IPS-11a (cell line): ENCODE measurements at regions not wholly inside any gene's neighbourhood (a gene's known extent, or its start where the extent isn't known, plus 50 kb on each side); places are given as distances from the start of the nearest gene placed in this dataset.

Source experiments
- H3K4me3 ChIP-seq: one replicate; pipeline ENCODE4 v1.5.1; 2013; ENCODE audit warnings: low read depth, low read length, control low read depth

DNA sequence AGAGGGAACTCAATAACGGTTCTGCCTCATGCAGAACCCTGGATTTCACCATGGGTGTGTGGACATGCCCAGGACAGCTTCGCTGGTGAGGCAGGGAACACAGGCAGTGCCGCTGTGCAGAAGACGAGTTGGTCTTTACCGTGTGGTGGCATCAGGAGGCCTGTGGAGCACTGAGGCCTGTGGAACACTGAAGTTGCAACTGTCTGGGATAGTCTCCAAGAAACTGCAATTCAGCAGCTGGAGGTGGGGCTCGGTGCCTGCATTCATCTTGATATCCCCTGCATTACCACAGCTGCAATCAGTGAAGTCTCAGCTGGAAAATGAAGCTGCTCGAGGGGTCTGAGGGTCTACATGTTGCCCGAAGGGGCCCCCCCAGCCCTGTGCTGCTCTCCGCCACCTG, 202.4 kb upstream of the CDH4 start:
- H3K4me3 ChIP-seq = no peak overlapping the region

GRCh38 chr20:61050336-61050890, 201.6 kb upstream of the CDH4 start:
- no peak overlapping the region for H3K4me3 ChIP-seq

DNA sequence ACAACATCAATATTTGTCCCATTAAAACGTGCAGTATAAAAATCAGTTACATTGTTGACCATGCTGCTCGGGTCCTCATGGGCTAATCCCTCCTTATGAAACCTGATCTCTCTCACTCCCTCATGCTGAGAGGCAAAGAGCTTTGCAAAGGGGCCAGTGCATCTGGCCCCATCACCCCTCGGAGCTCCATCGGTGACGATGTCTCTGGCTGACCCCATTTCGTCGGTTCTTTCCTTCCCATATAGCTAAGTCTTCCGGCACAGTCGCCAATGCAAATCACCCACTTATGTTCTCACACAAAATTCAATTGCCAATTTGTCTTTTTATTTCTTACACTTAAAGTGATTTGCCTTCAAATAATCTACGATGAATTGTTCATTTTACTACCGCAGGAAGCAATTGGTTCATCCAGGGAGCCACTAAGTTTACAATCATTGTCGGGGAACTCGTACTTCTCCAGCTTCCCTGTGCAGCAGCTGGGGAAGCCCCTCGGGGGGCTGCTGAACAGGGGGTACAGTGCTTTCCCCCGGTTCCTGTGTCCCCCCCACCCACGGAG, 199.8 kb upstream of the CDH4 start:
- H3K4me3 ChIP-seq = no peak overlapping the region

- H3K4me3 ChIP-seq = no peak overlapping the region
Measured at GRCh38 chr20:61052776-61053442, 199.2 kb upstream of the CDH4 start.

DNA sequence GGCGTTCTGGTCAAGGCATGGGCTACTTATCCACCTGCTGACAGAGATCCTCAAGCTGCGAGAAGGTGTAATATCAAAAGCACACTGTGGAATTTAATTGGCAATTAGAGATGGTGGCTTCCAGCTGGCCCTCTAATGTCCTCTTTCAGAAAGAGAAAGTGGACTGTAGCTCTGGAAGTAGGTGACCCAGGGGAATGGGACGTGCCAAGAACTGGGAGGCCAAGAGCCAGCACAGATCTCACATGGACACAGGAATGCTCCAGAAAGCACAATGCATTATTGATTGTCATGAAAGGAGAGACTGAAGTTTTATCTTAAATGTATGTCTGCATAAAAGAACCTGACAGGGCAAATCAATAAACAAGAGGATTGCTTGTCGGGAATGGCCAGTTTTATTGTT, 198.6 kb upstream of the CDH4 start:
- H3K4me3 ChIP-seq = no peak overlapping the region

GRCh38 chr20:61053889-61054288, 198.2 kb upstream of the CDH4 start:
- no peak overlapping the region for H3K4me3 ChIP-seq

DNA sequence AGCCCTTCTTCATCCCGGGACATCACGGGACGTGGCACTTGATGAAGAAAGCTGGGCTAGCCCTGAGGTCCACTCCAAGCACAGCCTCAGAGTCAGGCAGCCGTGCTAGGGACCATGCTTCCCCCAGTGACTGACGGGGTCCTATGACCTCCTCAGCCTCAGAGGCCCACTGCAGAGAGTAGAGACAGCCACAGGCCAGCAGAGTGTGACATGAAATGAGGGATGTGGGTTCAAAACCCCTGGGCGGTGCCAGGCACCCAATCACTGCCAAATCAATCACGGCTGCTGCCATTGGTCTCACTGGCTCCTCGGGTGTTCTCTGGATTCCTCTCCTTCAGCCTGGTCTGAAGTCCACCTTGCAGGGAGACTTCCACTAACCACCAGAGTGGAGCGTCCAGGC, 197.7 kb upstream of the CDH4 start:
- H3K4me3 ChIP-seq = no peak overlapping the region

DNA sequence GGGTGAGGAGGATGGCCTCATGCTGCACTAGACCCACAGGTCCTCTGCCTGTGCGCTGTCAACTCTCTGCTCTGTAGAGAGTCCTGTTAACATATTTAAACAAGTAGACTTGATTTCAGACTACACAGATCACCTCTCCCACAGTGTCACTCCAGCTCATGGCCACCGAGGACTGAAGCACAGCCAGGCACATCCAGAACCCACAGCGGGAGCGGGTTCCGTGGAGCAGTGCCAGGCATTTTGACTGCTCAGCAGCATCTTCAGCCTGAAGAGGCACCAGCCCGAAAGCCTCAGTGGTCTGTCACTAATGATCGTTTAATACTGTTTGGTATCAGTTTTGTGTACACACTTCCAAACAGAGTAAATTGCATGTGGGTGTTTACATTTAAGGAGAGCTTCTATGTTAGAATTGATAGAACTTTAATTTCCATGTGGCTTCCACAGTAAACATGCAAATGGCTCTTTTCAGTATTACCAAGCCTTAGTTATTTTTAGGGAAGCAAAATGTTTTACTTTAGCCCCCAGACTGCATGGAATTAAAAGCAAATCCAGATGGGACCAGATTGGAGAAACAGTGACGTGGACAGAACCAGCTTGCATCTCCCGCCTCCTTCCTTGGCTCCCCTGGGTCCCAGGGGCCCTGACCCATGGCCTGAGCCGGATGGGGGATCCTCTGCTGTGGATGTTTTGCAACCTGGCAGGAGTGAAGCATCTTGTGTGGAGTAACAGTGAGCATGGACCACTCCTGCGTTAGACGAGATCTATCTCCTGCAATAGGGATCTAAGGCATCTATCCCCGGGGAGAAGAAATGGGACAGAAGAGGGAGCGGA, 196.7 kb upstream of the CDH4 start:
- H3K4me3 ChIP-seq = no peak overlapping the region

- H3K4me3 ChIP-seq = no peak overlapping the region
Measured at GRCh38 chr20:61056116-61056515, 195.9 kb upstream of the CDH4 start.

DNA sequence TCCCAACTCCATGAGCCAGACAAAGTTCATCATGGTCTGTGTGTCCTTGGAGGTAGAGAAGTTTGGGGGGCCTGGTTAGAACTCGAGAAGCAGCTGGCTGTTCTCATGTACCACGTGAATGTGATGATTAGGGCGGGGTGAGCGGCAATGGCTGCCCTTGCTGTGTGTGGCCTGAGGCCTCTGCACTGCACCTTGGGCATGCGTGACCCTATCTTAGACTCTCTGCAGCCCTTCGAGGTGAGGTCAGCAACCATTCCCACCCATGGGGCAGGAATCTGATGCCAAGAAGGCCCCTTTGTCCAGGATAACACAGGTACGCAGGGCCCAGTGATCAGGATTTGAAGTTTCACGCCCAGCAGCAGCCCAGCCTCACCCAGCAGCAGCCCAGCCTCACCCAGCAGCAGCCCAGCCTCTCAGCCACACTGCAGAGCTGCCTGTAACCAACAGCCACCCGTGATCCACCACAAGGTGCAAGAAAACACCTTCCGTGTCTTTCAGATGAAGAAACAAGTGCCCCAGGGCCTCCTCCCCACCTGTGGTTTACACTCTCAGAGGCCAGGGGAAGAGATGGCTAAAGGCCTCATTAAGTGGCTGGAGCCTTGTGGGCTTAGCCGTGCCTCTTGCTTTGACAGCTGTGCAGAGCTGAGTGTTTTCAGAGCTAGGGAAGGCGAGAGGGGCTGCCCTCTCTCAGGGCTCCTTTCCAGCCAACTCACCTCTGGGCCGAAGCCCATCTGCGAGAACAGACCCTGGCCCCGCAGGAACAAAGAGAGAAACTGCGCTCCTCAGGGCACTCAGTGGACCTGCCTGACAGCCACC, 195.2 kb upstream of the CDH4 start:
- no peak overlapping the region for H3K4me3 ChIP-seq

GRCh38 chr20:61057443-61058121, 194.5 kb upstream of the CDH4 start:
- no peak overlapping the region for H3K4me3 ChIP-seq

- H3K4me3 ChIP-seq = no peak overlapping the region
Measured at GRCh38 chr20:61061981-61062380, 190.1 kb upstream of the CDH4 start.

GRCh38 chr20:61065853-61066252, 186.2 kb upstream of the CDH4 start:
- H3K4me3 ChIP-seq = no peak overlapping the region

DNA sequence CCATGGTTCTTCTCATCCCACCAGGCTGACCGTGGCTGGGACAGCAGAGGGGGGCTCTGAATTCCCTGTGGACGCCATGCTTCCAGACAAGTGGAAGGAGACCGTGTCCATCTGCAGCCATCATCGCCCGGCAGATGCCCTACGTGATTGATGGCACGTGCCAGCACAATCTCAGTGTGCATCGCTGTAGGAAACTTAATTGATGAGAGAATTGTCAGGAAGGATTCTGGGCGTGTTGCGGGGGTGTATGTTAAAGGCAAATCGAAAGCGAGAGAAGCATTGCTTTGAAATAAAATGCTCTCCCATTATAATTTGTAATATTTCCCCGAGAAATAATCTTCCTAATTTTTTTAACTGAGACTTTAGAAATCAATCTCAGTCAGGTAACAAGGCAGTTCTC, 185.5 kb upstream of the CDH4 start:
- no peak overlapping the region for H3K4me3 ChIP-seq

DNA sequence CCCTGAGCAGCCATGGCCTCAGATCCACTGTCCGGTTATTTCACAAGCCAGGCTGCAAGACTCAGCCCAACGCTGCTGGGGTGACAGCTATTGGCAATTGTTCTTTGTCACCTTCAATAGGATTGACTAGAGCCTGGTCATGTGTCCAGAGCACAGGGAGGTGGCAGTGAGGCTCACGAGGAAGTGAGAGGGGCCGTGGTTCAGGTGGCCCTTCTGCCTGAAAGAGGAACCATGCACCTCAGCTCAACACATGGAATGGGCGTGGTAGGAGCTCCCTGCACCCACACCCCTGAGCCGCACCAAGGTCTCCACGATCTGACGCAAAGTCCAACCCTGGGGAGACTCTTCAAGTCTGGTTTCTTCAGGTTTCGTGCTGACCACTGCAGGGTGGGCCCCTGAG, 184.8 kb upstream of the CDH4 start:
- no peak overlapping the region for H3K4me3 ChIP-seq

DNA sequence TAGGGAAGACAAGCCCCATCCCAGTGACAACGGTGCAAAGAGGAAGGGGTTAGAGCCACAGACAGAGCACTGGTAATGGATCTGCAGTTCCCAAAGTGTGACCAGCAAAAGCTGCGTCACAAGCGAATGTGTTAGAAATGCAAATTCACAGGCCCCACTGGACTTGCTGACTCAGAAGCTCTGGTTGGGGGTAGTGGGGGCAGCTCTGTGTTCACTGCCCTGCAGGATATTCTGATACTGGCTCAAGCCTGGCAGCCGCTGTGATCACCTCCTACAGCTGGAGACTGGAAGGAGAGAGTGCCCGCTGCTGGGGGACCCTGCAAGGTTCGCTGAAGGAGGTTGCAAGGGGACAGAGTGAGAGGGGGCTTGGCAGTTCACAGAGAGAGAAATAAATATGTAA, 179.7 kb upstream of the CDH4 start:
- H3K4me3 ChIP-seq = no peak overlapping the region

DNA sequence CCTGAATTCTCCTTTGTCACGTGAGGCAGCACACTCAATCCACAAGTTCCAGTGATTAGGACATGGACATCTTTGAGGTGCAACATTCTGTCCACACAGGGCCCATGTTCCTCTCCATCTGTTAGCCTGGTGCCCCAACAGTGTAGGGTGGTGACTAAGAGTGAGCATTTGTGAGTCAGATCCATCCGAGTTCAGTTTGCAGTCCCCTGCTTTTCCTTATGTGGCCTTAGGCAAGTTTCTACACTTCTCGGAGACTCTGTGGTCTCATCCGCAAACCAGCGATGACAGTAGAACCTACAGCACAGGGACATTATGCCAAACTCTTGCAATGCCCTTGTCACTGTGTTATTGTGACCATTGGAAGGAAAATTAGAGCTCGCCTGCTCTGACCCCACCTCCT, 178.7 kb upstream of the CDH4 start:
- H3K4me3 ChIP-seq = no peak overlapping the region

DNA sequence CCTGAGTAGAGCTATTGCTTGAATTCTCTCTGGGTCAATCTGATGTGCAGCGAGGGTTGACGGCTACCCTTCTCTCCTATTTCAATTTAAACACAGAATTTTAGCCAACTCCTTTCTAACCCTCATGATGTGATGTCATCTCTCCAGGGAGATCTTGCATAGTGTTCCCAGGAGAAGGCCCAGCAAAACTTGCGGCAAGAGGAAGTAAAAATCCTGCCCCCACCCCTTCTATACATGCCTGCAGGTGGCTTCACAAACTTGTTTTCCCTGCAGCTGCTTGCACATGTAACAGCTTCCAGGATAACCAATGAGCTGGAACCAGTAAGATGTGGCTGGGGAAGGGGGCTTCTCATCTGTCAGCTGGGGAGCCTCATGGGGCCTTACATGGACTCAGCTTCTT, 169.3 kb upstream of the CDH4 start:
- no peak overlapping the region for H3K4me3 ChIP-seq

DNA sequence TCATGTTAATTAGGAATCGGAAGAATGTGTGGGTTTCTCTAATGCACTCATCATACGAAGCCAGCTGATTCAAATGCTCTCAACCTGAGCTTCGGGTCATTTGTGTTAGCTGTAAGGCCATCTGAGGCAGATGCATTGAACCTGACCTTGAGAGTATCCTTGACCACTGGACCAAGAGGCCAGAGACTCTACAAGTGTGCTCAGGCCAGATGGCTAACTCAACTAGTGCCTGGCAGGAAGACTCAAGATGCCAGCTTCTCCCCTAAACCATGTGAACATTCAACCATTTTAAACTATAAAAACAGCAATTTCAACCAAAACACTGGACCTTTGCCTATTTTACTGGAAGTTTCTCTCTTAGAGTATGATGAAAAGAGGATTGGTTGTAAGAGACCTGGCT, 168.6 kb upstream of the CDH4 start:
- no peak overlapping the region for H3K4me3 ChIP-seq

GRCh38 chr20:61086031-61086430, 166.0 kb upstream of the CDH4 start:
- H3K4me3 ChIP-seq = no peak overlapping the region

GRCh38 chr20:61090541-61090940, 161.5 kb upstream of the CDH4 start:
- H3K4me3 ChIP-seq = no peak overlapping the region
